Prostate gland (tissue), 2 donors: ENCODE measurements at regions not wholly inside any gene's neighbourhood (a gene's known extent, or its start where the extent isn't known, plus 50 kb on each side); places are given as distances from the start of the nearest gene placed in this dataset.

Experiments
- DNase-seq: peaks from one replicate; pipeline ENCODE4 v3.0.0-alpha.2; 2019; ENCODE audit warnings: low spot score
- H3K27ac ChIP-seq, 2 donors: fragments of 200-600 bp; sonication (generic); 2 replicates each; pipeline ENCODE4 v1.5.1; 2017 to 2019
- H3K27me3 ChIP-seq: fragments of 200-600 bp; sonication (generic); replicated peaks from 2 replicates; pipeline ENCODE4 v1.5.1; 2019; ENCODE audit not compliant: insufficient read depth
- H3K36me3 ChIP-seq, 2 donors: fragments of 200-600 bp; sonication (generic); 1 replicate in 1 of 2; 2 replicates in 1 of 2; pipeline versions ENCODE4 v1.5.1 to v1.8.1; 2017 to 2019
- H3K4me1 ChIP-seq: fragments of 200-600 bp; sonication (generic); replicated peaks from 2 replicates; pipeline ENCODE4 v1.5.1; 2019
- H3K4me3 ChIP-seq, 2 donors: fragments of 200-600 bp; sonication (generic); 2 replicates each; pipeline ENCODE4 v1.5.1; 2017 to 2019
- H3K9me3 ChIP-seq: fragments of 200-600 bp; sonication (generic); 2 replicates; pipeline ENCODE4 v1.5.1; 2017
- POLR2A ChIP-seq: fragments of 450-650 bp; IDR thresholded peaks from one replicate; pipeline ENCODE4 v1.6.1; 2016; ENCODE audit warnings: antibody characterized with exemption, mild to moderate bottlenecking
- POLR2AphosphoS5 ChIP-seq: sonication (generic); formaldehyde crosslinking; IDR thresholded peaks from one replicate; pipeline ENCODE4 v1.6.1; 2017; ENCODE audit warnings: antibody characterized with exemption
- WGBS: methylation state at CpG from one replicate; pipeline ENCODE4 v1.1.5; 2018; 5-methylcytosine and 5-hydroxymethylcytosine counted together
- intact Hi-C: fragments of 100-400 bp; cut with DNase I; formaldehyde crosslinking; loops from one replicate; pipeline ENCODE4 v1.14.2; 2022
- TF ChIP-seq, protein P1 (sequence below), 4 experiments: fragments of 200-600 bp in 2 of 4; fragments of 450-650 bp in 2 of 4; sonication (generic) in 2 of 4; IDR thresholded peaks; 1 replicate in 3 of 4; 2 replicates in 1 of 4; pipeline ENCODE4 v1.5.1; 2016 to 2019; ENCODE audit warnings: antibody characterized with exemption in 4 of 4, mild to moderate bottlenecking in 2 of 4, moderate library complexity in 2 of 4

DNA sequence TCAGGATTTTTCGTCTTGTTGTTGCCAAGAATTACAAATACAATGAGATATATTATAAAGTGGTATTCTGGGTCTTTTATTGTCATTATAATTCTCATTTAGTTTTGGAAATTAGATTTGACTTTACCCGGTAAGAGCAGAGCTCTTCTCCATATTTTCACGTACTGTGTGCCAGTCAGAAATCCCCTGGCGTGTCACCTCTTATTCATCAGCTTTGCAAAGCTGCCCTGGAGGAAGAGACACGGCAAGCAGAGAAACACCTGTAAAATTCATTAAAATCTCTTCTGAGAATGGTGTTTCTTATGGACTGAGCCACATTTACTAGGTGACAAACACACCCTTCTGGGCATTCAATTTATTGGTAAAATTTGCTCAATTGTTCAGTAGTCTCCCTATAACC lies 440.4 kb downstream of the HINT1 start:
- Histone ChIP-seq H3K9me3 (no peaks in the 10 kb centered on the region), H3K36me3 (no peaks in the 10 kb centered on the region), H3K27ac (no peak overlapping the region), H3K4me1 (no peaks in the 10 kb centered on the region), H3K27me3 (no peaks in the 10 kb centered on the region), H3K4me3 (no peak overlapping the region)
- WGBS, result 67% methylated on average over 5 of the region's 5 CpGs
- no peak for DNase-seq
- intact Hi-C loops, result no loop called here
- TF ChIP-seq, protein P1, sequence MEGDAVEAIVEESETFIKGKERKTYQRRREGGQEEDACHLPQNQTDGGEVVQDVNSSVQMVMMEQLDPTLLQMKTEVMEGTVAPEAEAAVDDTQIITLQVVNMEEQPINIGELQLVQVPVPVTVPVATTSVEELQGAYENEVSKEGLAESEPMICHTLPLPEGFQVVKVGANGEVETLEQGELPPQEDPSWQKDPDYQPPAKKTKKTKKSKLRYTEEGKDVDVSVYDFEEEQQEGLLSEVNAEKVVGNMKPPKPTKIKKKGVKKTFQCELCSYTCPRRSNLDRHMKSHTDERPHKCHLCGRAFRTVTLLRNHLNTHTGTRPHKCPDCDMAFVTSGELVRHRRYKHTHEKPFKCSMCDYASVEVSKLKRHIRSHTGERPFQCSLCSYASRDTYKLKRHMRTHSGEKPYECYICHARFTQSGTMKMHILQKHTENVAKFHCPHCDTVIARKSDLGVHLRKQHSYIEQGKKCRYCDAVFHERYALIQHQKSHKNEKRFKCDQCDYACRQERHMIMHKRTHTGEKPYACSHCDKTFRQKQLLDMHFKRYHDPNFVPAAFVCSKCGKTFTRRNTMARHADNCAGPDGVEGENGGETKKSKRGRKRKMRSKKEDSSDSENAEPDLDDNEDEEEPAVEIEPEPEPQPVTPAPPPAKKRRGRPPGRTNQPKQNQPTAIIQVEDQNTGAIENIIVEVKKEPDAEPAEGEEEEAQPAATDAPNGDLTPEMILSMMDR (IDR thresholded peaks at IDR 0.05), result no peak
- TF ChIP-seq POLR2AphosphoS5 (no peak), POLR2A (no peak)

DNA sequence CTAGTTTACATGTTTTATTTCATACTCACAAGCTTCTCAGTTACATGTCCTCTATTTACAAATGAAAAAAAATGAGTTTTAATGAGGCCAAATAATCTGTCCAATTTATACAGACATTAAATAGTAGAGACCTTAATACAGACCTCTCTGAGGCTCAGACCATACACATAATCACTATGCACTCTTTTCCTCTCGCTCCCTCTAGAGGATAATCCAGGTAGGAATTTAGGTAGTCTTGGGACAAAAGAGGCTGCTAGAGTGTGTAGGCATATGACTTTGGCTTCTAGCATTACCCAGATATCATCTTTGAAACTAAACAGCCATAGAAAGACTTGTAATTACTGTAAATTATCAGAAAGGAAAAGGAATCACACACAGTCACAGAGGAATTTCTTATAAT lies 444.7 kb downstream of the HINT1 start:
- 11% methylated on average over 1 of the region's 1 CpG for WGBS
- TF ChIP-seq, protein P1 (IDR thresholded peaks at IDR 0.05), result peak in 1 of 4 experiments; percentile 27
- TF ChIP-seq POLR2A (no peak), POLR2AphosphoS5 (no peak)

DNA sequence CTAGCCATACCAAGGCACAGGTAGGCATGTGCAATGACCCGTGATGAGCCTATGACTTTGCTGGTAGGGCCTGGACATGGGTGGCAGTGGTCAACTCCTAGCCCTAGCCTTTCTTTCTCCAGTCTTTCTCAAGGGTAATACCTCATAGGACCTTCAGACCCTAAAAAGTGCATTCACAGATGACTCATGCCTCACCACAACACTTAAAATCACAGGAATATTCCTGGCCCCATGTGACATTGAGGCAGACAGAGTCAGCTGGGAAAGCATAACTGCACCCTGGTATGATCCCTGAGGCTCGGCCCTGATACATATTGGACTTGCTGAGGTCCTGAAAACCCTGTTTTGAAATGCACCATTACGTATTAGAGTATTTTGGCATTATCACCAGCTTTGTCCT lies 449.5 kb downstream of the HINT1 start:
- no peak overlapping the region for H3K27ac ChIP-seq
- H3K9me3 ChIP-seq, result no peaks in the 10 kb centered on the region
- no peaks in the 10 kb centered on the region for H3K27me3 ChIP-seq
- intact Hi-C loops, result no loop called here
- TF ChIP-seq POLR2AphosphoS5, result no peak
- TF ChIP-seq, protein P1 (IDR thresholded peaks at IDR 0.05), result no peak
- TF ChIP-seq POLR2A, result no peak
- no peaks in the 10 kb centered on the region for H3K4me1 ChIP-seq
- H3K36me3 ChIP-seq, result no peaks in the 10 kb centered on the region
- 89% methylated on average over 3 of the region's 3 CpGs for WGBS
- H3K4me3 ChIP-seq, result no peak overlapping the region
- DNase-seq, result no peak

More for the DNA sequence above, 444.7 kb downstream of the HINT1 start:
- DNase-seq, result no peak
- Histone ChIP-seq H3K4me1 (no peaks in the 10 kb centered on the region), H3K27me3 (no peaks in the 10 kb centered on the region), H3K27ac (no peak overlapping the region), H3K4me3 (no peak overlapping the region), H3K36me3 (no peaks in the 10 kb centered on the region), H3K9me3 (no peaks in the 10 kb centered on the region)
- intact Hi-C loops, result no loop called here

DNA sequence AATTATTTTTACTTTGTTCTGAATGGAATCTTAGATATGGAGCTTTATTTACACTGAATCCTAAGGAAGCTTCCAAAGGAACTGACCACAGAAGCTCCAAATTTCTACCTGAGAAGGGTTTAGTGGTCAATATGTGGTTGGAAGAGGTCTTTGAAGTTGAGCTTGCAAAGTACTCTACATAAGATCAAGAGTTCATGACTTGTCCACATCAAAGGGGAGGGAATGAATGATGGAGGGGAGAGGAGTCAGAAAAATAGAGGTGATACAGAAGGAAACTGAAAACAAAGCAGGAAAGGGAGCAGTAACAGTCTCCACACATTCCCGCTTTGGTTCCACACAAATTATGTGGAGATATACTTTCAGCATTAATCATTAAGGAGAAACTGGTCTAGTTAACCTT lies 450.9 kb downstream of the HINT1 start:
- Histone ChIP-seq H3K27me3 (no peaks in the 10 kb centered on the region), H3K9me3 (no peaks in the 10 kb centered on the region), H3K4me1 (no peaks in the 10 kb centered on the region), H3K27ac (no peak overlapping the region), H3K36me3 (no peaks in the 10 kb centered on the region), H3K4me3 (no peak overlapping the region)
- DNase-seq, result no peak
- 91% methylated on average over 1 of the region's 1 CpG for whole genome bisulfite sequencing
- TF ChIP-seq, protein P1 (IDR thresholded peaks at IDR 0.05), result no peak
- no peak for TF ChIP-seq POLR2AphosphoS5
- TF ChIP-seq POLR2A, result no peak
- intact Hi-C loops, result no loop called here

DNA sequence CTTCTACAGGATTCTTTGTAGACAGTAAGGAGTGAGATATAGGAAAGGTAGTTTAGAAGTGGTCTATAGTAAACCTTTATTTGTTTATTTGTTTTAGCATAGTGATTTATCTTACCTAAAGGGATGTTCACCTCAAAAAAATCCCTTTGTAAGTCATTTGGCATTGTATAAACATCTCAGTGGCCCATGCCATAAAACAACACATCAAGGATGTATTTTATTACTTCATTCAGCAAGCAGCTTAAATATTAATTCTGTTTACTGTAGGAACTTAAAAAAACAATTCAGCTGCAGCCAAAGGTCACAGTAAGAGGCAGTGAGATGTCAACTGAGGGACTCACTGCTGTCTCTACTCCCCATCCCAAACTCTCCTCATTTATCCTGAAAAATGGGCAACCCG lies 452.7 kb downstream of the HINT1 start:
- Histone ChIP-seq H3K4me3 (no peak overlapping the region), H3K27me3 (no peaks in the 10 kb centered on the region), H3K27ac (no peak overlapping the region), H3K4me1 (no peaks in the 10 kb centered on the region), H3K9me3 (no peaks in the 10 kb centered on the region), H3K36me3 (no peaks in the 10 kb centered on the region)
- 83% methylated on average over 1 of the region's 1 CpG for WGBS
- TF ChIP-seq, protein P1 (IDR thresholded peaks at IDR 0.05), result no peak
- TF ChIP-seq POLR2AphosphoS5 (no peak), POLR2A (no peak)
- no peak for DNase-seq
- intact Hi-C loops, result no loop called here
